NCI-H2107 (cell line): ENCODE measurements at regions not wholly inside any gene's neighbourhood (a gene's known extent, or its start where the extent isn't known, plus 50 kb on each side); places are given as distances from the start of the nearest gene placed in this dataset.

Experiments
- DNase-seq: peaks from one replicate; lab custom pipeline; 2025; lab: John Stamatoyannopoulos, UW

DNA sequence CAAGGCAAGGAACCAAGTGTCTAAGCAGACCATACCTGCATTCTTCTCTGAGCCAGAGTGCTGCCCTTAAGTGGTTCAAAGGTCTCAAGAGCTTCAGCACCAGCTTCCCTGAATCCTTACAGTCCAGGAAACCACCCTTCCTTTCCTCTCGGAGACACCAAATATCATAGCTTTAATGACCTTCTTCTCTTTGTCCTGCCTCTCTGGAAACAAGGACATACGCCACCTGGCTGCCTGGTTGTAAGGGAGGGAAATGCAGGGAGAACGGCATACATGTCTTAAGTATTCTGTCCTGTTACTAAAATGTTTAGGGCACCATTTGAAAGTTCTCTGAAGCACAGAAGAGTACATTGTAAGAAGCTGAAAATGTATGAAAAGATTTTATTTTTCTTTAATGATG lies 155.6 kb upstream of the ARRDC4 start:
- DNase-seq = no peak

DNA sequence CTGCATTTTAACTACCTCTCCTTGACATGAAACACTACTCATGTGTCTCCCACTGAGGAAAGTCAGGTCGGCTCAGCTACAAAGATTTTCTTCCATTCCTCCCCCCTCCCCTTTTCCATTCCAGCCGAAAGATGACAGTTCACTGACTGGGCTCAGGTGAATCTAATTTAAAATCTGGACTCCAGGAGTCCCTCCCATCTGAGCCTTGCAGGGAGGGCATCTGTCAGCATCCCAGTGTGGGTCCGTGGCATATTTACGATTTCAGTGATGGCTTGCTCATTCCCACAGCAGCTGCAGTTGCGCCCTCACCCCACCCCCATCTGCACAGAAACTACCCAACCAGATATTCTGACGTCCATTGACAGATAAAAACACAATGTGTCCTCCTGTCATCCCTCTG lies 153.7 kb upstream of the ARRDC4 start:
- DNase-seq = no peak

DNA sequence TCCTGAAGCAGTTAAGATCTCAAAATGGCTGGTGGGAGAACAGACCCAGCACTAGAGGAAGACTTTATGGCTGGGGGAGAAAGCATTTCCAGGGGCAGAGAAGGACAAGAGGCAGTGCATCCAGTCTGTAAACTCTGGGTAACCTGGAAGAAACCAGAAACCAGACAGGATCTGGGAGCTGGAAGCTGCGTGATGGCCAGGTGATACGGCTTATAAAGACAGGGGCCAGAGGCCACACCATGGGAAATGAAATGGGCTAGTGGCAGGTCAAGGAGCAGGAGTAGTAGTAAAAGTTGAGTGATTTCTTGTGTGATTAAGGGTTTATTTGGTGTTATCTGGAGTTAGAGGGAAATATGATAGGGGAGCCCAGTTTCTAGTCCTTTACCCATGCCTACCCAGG lies 144.7 kb upstream of the ARRDC4 start:
- no peak for DNase-seq

DNA sequence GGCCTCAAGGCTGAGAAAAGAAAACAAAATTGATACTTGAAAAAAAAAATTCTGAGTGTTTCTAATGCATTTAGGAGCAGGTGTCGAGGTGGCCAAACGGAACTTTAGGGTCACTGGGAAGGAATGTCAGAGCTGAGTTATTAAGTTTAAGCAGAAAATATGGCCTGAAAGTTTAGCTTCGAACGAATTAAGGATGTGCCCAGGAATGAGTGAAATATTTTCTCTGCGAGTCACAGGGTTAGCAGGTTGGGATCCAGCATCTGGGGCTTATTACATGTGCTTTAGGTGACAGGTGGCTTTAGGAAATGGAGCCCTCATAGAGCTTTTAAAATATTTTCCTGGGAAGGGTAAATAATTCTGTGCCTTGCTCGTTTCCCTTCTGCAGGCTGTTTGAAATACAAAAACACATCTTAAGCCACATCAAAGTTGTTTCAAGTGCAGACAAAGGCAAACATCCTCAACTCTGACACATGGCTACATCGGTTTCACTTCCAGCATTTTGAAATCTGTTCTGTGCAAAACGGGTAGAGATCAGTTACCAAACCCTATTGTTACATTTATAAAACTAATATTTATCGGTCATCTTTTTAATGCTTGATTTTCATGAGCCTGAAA lies 143.1 kb upstream of the ARRDC4 start:
- no peak for DNase-seq

DNA sequence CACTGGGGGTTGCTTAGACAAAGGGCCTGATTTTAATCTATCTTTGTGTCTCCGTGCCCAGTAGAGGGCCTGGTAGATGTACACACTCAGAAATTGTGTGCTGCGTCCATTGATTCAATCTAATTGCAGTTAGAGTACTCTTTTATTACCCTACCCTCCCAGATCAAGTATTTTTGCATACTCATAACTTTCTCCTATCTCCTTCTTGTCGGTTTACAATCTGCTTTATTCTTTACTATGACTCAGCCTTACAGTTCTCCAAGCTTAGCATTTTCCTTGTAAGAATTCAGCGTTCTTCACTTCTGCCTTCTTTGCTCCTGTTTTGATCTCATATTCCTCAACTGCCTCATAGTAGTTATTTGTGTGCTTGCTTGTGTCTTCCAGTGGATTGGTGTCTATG lies 124.5 kb upstream of the ARRDC4 start:
- no peak for DNase-seq

DNA sequence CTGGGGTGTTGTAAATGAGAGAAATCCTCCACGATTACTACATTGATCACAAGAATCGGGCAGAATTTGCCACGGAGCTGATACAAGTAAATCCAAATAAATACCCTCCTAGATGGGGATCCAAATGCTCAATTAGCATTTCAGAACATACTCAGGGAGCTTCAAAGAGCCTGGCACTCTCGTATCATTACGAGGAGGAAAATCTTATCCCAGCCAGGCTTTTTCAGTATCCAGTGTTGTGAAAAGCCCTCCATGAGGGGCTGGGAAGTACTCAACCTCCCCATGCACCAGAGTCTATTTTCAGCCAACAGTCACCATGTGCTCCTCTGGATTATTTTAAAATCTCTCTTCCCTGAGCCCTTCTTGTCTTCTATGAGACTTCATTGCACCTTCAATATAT lies 122.6 kb upstream of the ARRDC4 start:
- no peak for DNase-seq

DNA sequence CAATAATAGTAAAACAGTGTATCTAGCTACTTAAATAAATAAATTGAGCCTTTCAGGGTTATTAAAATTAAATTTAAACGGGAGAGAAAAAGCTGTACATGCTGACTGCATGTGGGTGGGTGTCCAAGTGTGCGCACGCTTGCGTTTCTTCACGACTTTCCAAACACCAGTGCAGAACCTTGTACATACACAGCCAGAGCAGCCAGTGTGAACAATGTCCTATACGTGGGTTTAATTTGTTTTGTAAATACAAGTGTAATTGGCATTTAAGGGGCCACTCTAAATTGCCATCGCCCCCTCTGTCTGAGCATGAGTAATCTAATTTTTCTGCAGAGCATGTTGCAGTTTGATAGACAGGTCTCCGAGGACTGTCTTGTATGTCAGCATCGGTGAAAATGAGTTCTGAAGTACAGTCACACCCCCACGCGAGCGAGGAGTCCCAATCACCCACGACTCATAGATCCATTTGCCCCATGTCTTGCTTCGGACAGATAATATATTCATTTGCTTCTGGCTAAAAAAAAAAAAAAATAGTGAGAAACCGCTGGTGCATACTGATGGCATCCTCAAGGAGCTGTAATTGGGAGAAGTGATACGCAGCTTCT lies 121.8 kb upstream of the ARRDC4 start:
- DNase-seq = no peak

DNA sequence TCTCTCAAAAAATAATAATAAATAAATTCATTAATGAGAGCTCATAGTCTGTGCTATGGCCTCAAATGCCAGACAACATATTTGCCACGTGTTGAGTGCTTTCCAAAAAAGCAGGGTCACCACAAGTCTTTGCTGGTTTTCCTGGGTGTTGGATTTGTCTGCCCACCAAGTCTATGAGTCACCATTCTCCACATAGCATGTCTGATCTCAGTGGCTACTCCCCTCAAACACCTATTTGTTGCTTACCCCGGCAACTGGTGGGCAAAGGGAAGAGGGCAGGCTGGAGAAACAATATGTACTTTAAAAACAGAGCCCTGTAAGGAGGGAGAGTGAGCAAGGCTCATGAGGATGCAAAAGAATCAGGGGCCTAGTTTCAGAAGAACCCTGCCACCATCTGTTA lies 120.0 kb upstream of the ARRDC4 start:
- no peak for DNase-seq

DNA sequence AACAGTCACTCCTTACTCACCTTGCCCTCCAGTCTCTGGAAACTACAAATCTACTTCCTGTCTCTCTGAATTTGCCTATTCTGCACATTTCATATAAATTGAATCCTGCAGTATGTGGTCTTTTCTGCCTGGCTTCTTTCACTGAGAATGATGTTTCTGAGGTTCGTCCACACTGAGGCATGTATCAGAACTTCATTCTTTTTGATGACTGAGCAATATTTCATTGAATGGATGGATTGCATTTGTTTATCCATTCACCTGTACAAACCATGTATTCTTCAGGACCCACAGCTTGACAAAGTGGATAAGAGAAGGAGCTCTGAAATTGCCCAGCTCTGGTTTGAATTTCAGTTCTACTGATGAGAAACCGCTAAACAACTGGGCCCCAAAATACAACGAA lies 118.9 kb upstream of the ARRDC4 start:
- no peak for DNase-seq

DNA sequence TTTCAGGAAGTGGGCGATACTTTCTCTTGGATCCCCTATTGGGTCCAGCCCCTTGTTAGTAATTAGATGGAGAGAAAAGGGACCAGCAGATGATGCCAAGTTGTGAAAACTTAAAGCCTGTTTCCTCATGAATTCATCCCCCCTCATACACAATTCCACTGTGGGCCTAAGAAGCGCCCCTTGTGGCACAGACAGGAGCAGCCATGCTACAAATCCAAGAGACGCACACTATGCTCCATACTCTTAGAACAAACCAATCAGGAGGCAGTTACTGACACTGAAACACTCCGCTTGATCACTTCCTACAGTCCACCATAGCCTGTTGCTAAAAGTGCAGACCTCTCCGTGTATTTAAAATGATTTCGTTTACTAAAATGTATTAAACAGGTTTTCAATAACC lies 111.3 kb upstream of the ARRDC4 start:
- DNase-seq = no peak

DNA sequence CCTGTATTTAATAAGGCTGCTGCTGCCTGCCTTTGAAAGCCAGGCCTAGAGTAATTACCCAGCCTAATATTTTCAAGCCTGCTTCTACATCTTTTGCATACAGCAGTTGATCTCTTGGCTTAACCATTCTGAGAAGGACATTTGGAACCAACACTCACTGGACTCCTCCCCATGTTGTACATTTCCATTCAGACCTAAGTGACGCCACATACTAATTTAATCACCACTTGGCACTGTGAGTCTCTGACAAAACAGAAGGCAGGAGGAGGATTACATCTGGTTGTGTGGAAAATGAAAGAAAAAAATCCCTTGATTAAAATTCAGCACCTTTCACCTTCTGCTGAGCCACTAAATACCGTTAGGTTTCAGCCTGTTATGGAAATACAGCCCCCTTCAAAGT lies 102.2 kb upstream of the ARRDC4 start:
- no peak for DNase-seq

DNA sequence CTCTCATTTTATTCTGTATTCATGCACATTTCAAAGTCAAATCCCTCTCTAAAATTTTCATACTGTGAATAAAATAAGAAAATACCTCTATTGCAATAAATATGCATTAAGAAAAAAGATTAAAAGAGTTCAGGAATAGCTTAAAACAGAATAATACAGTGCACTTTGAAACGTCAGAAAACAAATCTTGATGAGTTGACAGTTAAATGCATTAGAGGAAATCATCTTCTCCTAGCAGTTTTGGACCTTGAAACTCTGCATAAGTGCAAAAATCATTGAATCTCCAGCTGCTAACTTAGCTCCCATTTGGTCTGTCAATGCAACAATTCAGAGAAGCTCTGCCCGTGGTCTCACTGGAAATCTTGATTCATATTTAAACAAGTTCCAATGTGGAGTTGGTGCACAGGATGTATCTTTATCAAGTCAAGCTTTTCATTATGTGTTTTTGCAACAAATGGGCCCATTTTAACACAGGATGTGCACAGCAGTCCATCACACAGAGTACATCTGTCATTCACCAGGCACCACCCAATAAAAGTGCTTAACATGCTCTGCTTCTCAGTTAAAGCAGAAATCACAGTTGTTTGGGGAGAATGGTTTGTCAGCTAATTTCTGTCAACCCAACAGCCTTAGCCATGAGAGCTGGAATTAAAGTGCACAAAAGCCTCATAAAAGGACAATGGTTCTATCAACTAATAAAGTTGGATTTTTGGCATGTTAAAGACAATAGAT lies 98.8 kb upstream of the ARRDC4 start:
- no peak for DNase-seq

DNA sequence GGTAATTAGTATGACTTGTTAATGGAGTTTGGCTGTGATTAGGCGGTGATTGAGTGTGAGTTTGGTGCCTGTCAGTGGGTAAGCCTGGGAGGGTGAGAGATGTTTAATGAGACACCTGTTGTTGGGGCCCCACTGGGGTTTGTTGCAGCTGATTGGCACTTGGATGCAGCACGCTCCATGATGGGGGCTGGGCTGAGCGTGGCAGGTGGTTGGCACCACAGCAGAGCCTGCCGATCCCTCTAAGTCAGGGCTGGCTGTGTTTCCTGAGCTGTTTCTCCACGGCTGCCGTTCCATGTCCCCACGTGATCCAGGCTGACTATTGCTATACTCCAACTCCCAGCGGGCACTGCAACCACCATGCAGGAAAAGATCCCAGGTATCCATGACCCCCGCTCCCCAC lies 93.5 kb upstream of the ARRDC4 start:
- peak; percentile 0 for DNase-seq

DNA sequence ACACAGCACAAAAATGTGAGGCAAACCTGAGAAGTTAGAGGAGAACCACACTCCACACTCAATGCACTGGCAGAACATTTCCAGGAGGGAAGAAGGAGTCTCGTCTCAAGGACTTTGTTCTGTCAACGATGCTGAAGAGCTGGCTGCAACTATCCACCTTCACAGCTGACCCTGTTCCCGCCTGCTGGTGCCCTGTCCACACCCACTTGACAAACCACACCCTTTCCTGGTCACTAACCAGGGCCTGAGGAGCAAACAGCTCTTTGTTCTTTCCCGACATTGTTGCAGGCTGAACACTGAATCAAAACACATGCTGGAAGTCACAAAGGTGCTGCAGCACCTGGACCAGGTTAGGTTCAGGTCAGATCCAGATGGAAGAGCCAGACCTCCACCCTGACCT lies 92.6 kb upstream of the ARRDC4 start:
- no peak for DNase-seq

DNA sequence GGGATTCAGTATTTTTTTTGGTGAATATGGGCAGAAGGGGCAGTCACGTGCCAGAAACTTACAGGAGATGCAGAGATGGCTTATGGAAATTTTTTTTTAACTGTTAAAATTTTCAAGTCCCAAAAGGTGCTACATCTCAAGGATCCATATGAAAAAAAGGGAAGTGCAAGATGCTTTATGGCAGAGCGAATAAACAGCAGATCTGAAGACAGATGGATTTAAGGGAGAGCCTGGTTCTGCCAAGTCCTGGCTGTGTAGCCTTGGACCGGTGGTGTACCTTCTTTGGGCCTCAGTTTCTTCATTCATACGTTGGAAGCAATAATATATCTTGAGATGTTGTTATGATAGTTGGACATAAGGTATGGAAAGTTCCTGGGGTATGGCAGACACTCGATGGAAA lies 91.5 kb upstream of the ARRDC4 start:
- no peak for DNase-seq

DNA sequence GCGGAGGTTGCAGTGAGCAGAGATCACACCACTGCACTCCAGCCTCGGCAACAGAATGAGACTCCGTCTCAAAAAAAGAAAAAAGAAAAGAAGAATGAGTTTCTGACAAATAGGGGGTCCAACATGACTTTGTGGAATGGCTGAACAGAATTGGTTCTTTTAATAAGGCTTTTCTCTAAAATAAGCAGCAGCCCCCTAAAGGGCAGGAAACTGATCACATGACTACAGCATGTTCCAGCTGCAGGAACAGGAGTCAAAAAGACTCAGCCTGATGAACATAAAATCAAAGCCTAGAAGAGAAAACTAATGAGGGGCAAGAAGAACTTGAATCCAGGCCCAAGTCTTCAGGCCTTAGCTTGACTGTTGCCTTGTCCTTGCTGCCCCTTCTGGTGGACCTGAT lies 89.7 kb upstream of the ARRDC4 start:
- no peak for DNase-seq

DNA sequence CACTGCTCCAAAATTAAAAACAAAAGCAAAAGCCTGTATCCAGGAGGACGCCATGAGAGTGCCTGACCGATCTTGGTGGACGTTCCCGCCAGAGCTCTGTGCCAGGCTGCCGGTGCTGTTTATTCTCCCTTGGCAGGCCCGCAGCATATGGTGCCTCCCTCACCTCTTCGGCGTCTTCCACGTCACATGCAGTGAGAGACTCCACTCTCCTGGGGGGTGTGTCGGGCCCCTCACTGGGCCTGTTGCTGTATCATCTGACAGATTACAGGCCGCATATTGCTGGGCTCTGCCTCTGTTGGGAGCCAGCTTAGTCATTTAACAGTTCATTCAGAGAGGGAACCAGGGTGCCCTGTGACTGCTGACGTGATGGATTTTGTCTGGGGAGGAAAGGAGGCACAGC lies 86.4 kb upstream of the ARRDC4 start:
- no peak for DNase-seq

DNA sequence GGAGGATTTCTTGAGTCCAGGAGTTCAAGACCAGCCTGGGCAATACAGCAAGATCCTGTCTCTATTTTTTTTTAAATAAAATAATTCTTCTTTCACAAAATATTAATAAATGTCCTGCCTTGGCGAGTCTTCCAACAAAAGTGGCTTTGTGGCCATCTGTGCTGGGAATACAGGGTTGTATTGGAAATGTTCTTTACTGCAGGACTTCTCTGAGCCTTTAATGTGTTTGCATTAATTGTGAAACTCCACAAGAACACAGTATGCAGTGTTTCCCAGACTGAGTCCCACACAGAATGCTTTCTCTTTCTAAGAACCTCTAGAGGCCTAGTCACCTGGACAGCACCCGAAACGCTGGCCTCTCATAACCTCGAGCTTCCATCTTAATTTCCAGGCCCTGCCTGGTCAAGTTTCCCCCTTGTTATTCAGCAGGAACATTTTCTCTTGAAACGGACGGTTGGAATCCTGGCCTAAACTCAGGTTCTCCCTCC lies 85.4 kb upstream of the ARRDC4 start:
- DNase-seq = no peak

DNA sequence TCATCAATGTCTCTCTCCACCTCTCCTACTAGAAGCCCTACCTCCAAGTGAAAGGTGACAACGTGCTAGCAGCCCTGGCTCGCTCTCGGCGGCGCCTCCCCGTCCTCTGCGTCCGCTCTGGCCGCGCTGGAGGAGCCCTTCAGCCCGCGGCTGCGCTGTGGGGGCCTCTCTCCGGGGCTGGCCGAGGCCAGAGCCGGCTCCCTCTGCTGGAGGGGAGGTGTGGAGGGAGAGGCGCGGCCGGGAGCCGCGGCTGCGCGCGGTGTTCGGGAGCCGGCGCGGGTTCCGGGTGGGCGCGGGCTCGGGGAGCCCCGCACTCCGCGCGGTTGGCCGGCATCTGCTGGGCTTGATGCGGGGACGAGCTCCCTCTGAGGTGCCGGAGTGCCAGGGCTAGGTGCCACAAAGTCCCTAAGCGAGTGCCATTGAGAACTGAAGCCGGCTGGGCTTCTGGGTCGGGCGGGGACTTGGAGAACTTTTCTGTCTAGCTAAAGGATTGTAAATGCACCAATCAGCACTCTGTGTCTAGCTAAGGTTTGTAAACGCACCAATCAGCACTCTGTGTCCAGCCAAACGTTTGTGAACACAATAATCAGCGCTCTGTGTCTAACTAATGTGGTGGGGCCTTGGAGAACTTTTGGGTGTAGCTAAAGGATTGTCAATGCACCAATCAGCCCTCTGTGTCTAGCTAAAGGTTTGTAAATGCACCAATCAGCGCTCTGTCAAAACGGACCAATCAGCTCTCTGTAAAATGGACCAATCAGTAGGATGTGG lies 84.8 kb upstream of the ARRDC4 start:
- DNase-seq = no peak

DNA sequence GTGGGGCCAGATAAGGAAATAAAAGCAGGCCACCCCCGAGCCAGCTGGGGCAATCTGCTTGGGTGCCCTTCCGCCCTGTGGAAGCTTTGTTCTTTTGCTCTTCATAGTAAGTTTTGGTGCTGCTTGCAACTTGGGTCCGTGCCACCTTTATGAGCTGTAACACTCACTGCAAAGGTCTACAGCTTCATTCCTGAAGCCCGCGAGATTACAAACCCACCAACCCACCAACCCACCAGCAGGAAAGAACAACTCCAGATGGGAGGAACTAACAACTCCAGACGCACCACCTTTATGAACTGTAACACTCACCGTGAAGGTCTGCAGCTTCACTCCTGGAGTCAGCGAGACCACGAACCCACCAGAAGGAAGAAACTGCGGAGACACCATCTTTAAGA lies 84.2 kb upstream of the ARRDC4 start:
- no peak for DNase-seq

DNA sequence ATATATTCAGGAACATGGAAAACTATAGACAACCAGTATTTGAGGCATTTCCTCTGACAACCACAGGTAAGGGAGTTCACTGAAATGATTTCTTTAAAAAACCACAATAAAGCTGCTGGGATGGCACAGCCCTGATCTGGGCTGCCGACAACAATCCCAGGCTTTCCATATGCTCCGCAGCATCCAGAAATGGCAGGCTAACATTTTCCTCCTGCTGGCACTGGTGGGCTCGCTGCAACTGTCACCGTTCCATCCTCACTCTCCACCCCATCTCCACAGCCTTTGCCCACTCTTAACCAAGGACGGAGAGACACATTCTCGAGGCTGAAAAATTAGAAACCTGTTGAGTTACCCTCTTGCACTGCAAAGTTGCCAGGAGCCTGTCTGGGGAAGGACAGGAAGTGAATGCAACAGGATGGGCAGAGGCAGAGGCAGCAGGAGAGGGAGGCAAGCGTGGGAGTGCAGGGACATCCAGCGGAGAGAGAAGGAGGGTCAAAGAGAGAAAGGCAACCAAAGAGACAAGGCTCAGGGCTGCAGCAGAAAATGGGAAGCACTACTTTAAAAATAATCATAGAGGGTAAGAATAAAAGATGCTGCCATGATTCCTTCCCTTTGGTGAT lies 79.0 kb upstream of the ARRDC4 start:
- DNase-seq = no peak

DNA sequence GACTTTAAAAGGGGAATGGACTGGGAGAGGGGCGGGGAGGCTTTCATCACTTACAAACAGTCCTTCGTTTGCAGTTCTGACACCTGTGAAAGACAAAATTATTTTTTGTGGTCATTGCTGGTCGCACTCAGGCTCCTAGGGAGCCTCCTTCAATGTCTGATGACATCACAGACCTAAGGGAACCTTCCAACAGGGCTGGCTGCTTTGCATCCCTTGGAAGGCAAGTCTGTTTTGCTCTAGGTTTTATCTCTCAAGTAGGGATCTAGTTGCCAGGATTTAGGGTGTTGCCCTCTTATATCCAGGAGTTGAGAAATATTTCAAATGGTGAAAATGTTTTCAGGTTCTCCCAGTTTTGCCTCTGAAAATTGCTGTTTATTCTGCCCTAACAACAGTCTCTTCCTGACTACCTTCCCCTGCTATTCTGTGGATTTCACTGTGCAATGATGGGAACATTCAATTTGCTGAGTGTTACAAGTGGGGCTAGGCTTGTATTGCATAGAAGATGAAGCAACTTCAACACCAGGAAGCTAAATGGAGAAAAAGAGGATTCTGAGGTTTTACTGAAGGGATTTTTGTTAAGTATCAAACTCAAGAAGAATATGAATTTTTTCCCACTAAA lies 75.9 kb upstream of the ARRDC4 start:
- no peak for DNase-seq
